GM12864 (cell line): ENCODE measurements at regions not wholly inside any gene's neighbourhood (a gene's known extent, or its start where the extent isn't known, plus 50 kb on each side); places are given as distances from the start of the nearest gene placed in this dataset.

ENCODE experiments used
- DNase-seq: peaks from one replicate; pipeline ENCODE4 v3.0.0-alpha.2; 2011; ENCODE audit warnings: low read depth
- H3K4me3 ChIP-seq: 2 replicates; pipeline ENCODE4 v1.5.1; 2011; ENCODE audit warnings: mild to moderate bottlenecking, low read depth, low read length, control low read depth
- TF ChIP-seq, protein P1 (sequence below): IDR thresholded peaks from 2 replicates; pipeline ENCODE4 v1.5.1; 2011; ENCODE audit warnings: low read depth, mild to moderate bottlenecking, moderate library complexity, low read length, control low read depth, inconsistent platforms; ENCODE audit errors: missing control alignments

DNA sequence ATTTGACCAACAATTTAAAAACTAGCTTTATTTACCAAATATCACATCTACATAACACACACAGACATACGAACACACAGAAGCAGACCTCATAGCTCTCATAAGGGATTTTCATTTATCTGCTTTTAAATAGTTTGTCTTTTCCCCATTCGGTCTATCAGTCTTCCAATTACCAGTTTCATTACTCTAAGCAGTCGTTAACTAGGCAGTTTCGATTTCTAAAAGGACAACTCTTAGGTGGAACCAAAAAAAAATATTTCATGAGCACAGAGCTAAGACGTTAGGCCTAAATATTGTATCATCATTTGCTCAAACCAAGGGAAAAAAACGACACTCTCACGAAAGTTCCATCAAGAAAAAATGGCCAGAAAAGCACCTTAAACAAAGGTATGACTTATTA, 228.4 kb downstream of the SPANXN1 start:
- TF ChIP-seq, protein P1, sequence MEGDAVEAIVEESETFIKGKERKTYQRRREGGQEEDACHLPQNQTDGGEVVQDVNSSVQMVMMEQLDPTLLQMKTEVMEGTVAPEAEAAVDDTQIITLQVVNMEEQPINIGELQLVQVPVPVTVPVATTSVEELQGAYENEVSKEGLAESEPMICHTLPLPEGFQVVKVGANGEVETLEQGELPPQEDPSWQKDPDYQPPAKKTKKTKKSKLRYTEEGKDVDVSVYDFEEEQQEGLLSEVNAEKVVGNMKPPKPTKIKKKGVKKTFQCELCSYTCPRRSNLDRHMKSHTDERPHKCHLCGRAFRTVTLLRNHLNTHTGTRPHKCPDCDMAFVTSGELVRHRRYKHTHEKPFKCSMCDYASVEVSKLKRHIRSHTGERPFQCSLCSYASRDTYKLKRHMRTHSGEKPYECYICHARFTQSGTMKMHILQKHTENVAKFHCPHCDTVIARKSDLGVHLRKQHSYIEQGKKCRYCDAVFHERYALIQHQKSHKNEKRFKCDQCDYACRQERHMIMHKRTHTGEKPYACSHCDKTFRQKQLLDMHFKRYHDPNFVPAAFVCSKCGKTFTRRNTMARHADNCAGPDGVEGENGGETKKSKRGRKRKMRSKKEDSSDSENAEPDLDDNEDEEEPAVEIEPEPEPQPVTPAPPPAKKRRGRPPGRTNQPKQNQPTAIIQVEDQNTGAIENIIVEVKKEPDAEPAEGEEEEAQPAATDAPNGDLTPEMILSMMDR, result no peak
- DNase-seq, result no peak
- H3K4me3 ChIP-seq, result no peak overlapping the region

- DNase-seq, result no peak
- TF ChIP-seq, protein P1, result no peak
- H3K4me3 ChIP-seq, result no peak overlapping the region
Observed at GRCh38 chrX:145484740-145485139, 237.4 kb downstream of the SPANXN1 start.

- DNase-seq, result no peak
- TF ChIP-seq, protein P1, result no peak
- H3K4me3 ChIP-seq, result no peak overlapping the region
Observed at GRCh38 chrX:145502670-145503069, 255.4 kb downstream of the SPANXN1 start.

- DNase-seq, result no peak
- TF ChIP-seq, protein P1, result no peak
- no peak overlapping the region for H3K4me3 ChIP-seq
Observed at GRCh38 chrX:145506214-145506613, 258.9 kb downstream of the SPANXN1 start.

- no peak for DNase-seq
- TF ChIP-seq, protein P1, result no peak
Observed at GRCh38 chrX:145524931-145525330, 277.6 kb downstream of the SPANXN1 start.

DNA sequence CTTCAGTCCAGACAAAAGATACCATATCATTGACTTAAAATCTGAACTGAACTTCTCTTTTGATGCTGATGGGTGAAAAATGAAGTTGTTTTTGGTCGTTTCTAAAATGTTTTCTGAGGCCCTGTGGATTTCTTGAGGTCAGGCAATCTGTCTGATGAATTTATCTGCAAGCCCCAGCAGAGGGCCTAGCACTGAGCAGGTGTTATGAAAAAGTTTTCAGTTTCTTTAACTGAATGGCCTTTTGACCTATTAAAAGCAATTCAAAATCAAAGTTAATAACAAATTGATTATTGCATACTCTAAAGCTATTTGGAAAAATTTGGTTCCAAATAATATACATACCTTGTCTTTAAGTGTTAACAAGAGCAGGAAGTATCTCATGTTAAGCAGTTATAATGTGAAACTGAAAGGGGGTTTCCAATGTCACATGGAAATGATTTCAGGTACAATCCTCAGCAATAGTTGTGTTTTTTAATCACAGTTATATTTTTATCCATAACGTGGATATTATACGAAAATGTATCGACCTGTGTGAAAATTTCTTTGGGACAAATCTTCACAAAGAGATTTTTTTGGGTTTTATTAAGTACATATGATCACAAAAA, 285.0 kb downstream of the SPANXN1 start:
- no peak overlapping the region for H3K4me3 ChIP-seq
- no peak for DNase-seq
- TF ChIP-seq, protein P1, result no peak

More at GRCh38 chrX:145524931-145525330, 277.6 kb downstream of the SPANXN1 start:
- H3K4me3 ChIP-seq, result no peak overlapping the region

GRCh38 chrX:145533534-145533933, 284.1 kb upstream of the SLITRK2 start:
- H3K4me3 ChIP-seq, result no peak overlapping the region
- DNase-seq, result no peak
- TF ChIP-seq, protein P1, result no peak
